H1 (cell line): ENCODE measurements at regions not wholly inside any gene's neighbourhood (a gene's known extent, or its start where the extent isn't known, plus 50 kb on each side); places are given as distances from the start of the nearest gene placed in this dataset.

Experiments used
- BCL11A ChIP-seq, 2 experiments: IDR thresholded peaks; one replicate each; pipeline ENCODE4 v1.6.1; 2011; ENCODE audit warnings: low read depth in 2 of 2, low read length in 2 of 2, mild to moderate bottlenecking in 2 of 2
- CBX5 ChIP-seq: fragments of 300-800, 300-1000 bp; sonication (generic); IDR thresholded peaks from 2 replicates; pipeline ENCODE4 v1.7.1; 2016; ENCODE audit warnings: antibody characterized with exemption, low read length, low read depth
- CBX8 ChIP-seq: fragments of 300-800, 300-1000 bp; sonication (generic); IDR thresholded peaks from 2 replicates; pipeline ENCODE4 v1.7.1; 2016; ENCODE audit warnings: low read depth, low read length, borderline replicate concordance
- CHD1 ChIP-seq: IDR thresholded peaks from 2 replicates; pipeline ENCODE4 v1.6.1; 2012; ENCODE audit warnings: low read depth, low read length, improper control_type of control experiment
- E2F6 ChIP-seq: IDR thresholded peaks from 2 replicates; pipeline ENCODE4 v1.6.1; 2012; ENCODE audit warnings: inconsistent platforms
- GTF2F1 ChIP-seq: IDR thresholded peaks from 2 replicates; pipeline ENCODE4 v1.6.1; 2012; ENCODE audit warnings: low read depth, low read length, improper control_type of control experiment, borderline replicate concordance
- HDAC2 ChIP-seq, 2 experiments: fragments of 300-600 bp in 1 of 2; sonication (generic) in 1 of 2; IDR thresholded peaks; 2 replicates each; pipeline ENCODE4 v1.6.1; 2011 to 2012; ENCODE audit warnings: low read depth in 2 of 2, low read length in 2 of 2, mild to moderate bottlenecking in 2 of 2, moderate library complexity in 2 of 2, borderline replicate concordance in 1 of 2, inconsistent platforms in 1 of 2
- KDM4A ChIP-seq: IDR thresholded peaks from one replicate; pipeline ENCODE4 v1.7.1; 2012; ENCODE audit warnings: low read depth, mild to moderate bottlenecking, moderate library complexity, low read length, inconsistent platforms; ENCODE audit not compliant: severe bottlenecking
- NRF1 ChIP-seq: IDR thresholded peaks from 2 replicates; pipeline ENCODE4 v1.6.1; 2011; ENCODE audit warnings: mild to moderate bottlenecking, low read depth, low read length, improper control_type of control experiment
- POU5F1 ChIP-seq: IDR thresholded peaks from 2 replicates; pipeline ENCODE4 v1.6.1; 2011; ENCODE audit warnings: low read depth, mild to moderate bottlenecking, low read length, moderate library complexity
- RXRA ChIP-seq: IDR thresholded peaks from 2 replicates; pipeline ENCODE4 v1.6.1; 2011; ENCODE audit warnings: low read depth, mild to moderate bottlenecking, low read length, moderate library complexity; ENCODE audit not compliant: insufficient read depth
- SRF ChIP-seq: IDR thresholded peaks from 2 replicates; pipeline ENCODE4 v1.6.1; 2011; ENCODE audit warnings: mild to moderate bottlenecking, low read depth, low read length, moderate library complexity
- SUZ12 ChIP-seq: fragments of 200-600 bp; sonication (generic); IDR thresholded peaks from 2 replicates; pipeline ENCODE4 v1.6.1; 2012; ENCODE audit warnings: mild to moderate bottlenecking, inconsistent platforms, low read length, moderate library complexity, mixed read lengths
- TAF1 ChIP-seq: IDR thresholded peaks from 2 replicates; pipeline ENCODE4 v1.6.1; 2011; ENCODE audit warnings: mild to moderate bottlenecking, low read depth, low read length
- TAF7 ChIP-seq: optimal IDR thresholded peaks from 2 replicates; pipeline ENCODE3; 2011; ENCODE audit warnings: low read depth, mild to moderate bottlenecking, inconsistent platforms, low read length, moderate library complexity, borderline replicate concordance
- YY1 ChIP-seq: IDR thresholded peaks from 2 replicates; pipeline ENCODE4 v1.6.1; 2011; ENCODE audit warnings: low read depth, mild to moderate bottlenecking, low read length
- TF ChIP-seq, protein P1 (sequence below): IDR thresholded peaks from 2 replicates; pipeline ENCODE4 v1.6.1; 2011; ENCODE audit warnings: low read length, improper control_type of control experiment

GRCh38 chr13:79782541-79783205, 301.7 kb downstream of the NDFIP2 start (continued):
- no peak for TF ChIP-seq SUZ12
- no peak for TF ChIP-seq GTF2F1
- no peak for TF ChIP-seq KDM4A
- no peak for TF ChIP-seq CBX8
- no peak for TF ChIP-seq CHD1
- peak in 1 of 2 experiments; percentile 91; a peak in 2 of 4 replicates for TF ChIP-seq HDAC2 (IDR thresholded peaks at IDR 0.05; ENCODE audit: borderline replicate concordance in 1 of 2, low read depth in 2 of 2, low read length in 2 of 2)
- TF ChIP-seq NRF1: no peak
- TF ChIP-seq TAF1: 0 out of 2 replicates have a peak, but pooled peaks have one; percentile 43
- peak; percentile 64; the same call in 1 of the 2 replicates for TF ChIP-seq YY1
- no peak for TF ChIP-seq POU5F1
- 0 out of 2 replicates have a peak, but pooled peaks have one; percentile 53 for TF ChIP-seq RXRA
- peak in 1 of 2 experiments; percentile 81 for TF ChIP-seq BCL11A (IDR thresholded peaks at IDR 0.05; ENCODE audit: low read depth in 2 of 2, low read length in 2 of 2)
- TF ChIP-seq, protein P1, sequence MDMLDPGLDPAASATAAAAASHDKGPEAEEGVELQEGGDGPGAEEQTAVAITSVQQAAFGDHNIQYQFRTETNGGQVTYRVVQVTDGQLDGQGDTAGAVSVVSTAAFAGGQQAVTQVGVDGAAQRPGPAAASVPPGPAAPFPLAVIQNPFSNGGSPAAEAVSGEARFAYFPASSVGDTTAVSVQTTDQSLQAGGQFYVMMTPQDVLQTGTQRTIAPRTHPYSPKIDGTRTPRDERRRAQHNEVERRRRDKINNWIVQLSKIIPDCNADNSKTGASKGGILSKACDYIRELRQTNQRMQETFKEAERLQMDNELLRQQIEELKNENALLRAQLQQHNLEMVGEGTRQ: no peak
- TF ChIP-seq CBX5: no peak
- no peak for TF ChIP-seq SRF
- no peak for TF ChIP-seq E2F6
- TF ChIP-seq TAF7: peak; percentile 48
